Parathyroid adenoma (tissue), 2 donors: ENCODE measurements at regions not wholly inside any gene's neighbourhood (a gene's known extent, or its start where the extent isn't known, plus 50 kb on each side); places are given as distances from the start of the nearest gene placed in this dataset.

Experiments used
- H2AFZ ChIP-seq: fragments of 300-600 bp; sonication (generic); one replicate; pipeline ENCODE4 v1.7.0; 2017; ENCODE audit warnings: antibody characterized with exemption, mild to moderate bottlenecking
- H3K27ac ChIP-seq: fragments of 300-600 bp; sonication (generic); one replicate; pipeline ENCODE4 v1.7.0; 2017
- H3K27me3 ChIP-seq: fragments of 300-600 bp; sonication (generic); one replicate; pipeline ENCODE4 v1.7.0; 2017; ENCODE audit warnings: low read length; ENCODE audit not compliant: control insufficient read depth, insufficient read depth
- H3K36me3 ChIP-seq: fragments of 300-600 bp; sonication (generic); one replicate; pipeline ENCODE4 v1.7.0; 2017; ENCODE audit warnings: low read length; ENCODE audit not compliant: control insufficient read depth, insufficient read depth
- H3K4me1 ChIP-seq: fragments of 300-600 bp; sonication (generic); one replicate; pipeline ENCODE4 v1.7.0; 2017; ENCODE audit warnings: control low read depth
- H3K4me2 ChIP-seq: fragments of 300-600 bp; sonication (generic); one replicate; pipeline ENCODE4 v1.7.0; 2017; ENCODE audit warnings: low read length
- H3K4me3 ChIP-seq: fragments of 300-600 bp; sonication (generic); one replicate; pipeline ENCODE4 v1.7.0; 2017; ENCODE audit warnings: low read depth, low read length
- H3K79me2 ChIP-seq: fragments of 300-600 bp; sonication (generic); one replicate; pipeline ENCODE4 v1.7.0; 2017; ENCODE audit warnings: control low read depth
- H3K9ac ChIP-seq: fragments of 300-600 bp; sonication (generic); one replicate; pipeline ENCODE4 v1.7.0; 2017; ENCODE audit warnings: mild to moderate bottlenecking
- H3K9me3 ChIP-seq: fragments of 300-600 bp; sonication (generic); one replicate; pipeline ENCODE4 v1.7.0; 2017; ENCODE audit warnings: low read length; ENCODE audit not compliant: control insufficient read depth
- TF ChIP-seq, protein P1 (sequence below): fragments of 300-600 bp; sonication (generic); IDR thresholded peaks from one replicate; pipeline ENCODE4 v1.7.0; 2017; ENCODE audit warnings: antibody characterized with exemption, mild to moderate bottlenecking
- donor health status: primary hyperparathyroidism.

DNA sequence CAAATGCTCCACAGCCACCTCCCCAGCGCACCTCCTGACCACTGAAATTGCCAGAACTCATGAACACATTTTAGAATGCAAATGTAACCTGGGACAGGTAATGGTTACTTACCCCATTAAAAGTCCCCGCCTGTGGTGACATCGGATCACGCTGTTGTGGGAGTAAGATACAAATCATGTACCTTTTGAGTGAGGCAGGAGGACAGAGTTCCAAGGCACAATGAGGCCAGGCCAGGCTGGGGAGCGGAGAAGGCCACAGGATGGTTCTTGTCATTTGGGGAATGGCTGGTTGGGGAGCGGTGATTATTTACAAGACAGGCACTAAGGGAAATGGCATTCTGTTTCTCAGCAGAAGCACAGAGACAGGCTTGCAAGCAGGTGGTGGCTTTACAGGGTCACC lies 490.0 kb downstream of the EDEM1 start:
- H3K4me3 ChIP-seq, result no peak overlapping the region
- H3K79me2 ChIP-seq, result no peaks in the 10 kb centered on the region
- no peak overlapping the region for H3K27ac ChIP-seq
- H3K9me3 ChIP-seq, result no peaks in the 10 kb centered on the region
- TF ChIP-seq, protein P1, sequence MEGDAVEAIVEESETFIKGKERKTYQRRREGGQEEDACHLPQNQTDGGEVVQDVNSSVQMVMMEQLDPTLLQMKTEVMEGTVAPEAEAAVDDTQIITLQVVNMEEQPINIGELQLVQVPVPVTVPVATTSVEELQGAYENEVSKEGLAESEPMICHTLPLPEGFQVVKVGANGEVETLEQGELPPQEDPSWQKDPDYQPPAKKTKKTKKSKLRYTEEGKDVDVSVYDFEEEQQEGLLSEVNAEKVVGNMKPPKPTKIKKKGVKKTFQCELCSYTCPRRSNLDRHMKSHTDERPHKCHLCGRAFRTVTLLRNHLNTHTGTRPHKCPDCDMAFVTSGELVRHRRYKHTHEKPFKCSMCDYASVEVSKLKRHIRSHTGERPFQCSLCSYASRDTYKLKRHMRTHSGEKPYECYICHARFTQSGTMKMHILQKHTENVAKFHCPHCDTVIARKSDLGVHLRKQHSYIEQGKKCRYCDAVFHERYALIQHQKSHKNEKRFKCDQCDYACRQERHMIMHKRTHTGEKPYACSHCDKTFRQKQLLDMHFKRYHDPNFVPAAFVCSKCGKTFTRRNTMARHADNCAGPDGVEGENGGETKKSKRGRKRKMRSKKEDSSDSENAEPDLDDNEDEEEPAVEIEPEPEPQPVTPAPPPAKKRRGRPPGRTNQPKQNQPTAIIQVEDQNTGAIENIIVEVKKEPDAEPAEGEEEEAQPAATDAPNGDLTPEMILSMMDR, result no peak
- no peaks in the 10 kb centered on the region for H3K4me1 ChIP-seq
- H3K9ac ChIP-seq, result no peak overlapping the region
- H3K36me3 ChIP-seq, result no peaks in the 10 kb centered on the region
- no peak overlapping the region for H2AFZ ChIP-seq
- H3K4me2 ChIP-seq, result no peak overlapping the region
- H3K27me3 ChIP-seq, result no peaks in the 10 kb centered on the region

DNA sequence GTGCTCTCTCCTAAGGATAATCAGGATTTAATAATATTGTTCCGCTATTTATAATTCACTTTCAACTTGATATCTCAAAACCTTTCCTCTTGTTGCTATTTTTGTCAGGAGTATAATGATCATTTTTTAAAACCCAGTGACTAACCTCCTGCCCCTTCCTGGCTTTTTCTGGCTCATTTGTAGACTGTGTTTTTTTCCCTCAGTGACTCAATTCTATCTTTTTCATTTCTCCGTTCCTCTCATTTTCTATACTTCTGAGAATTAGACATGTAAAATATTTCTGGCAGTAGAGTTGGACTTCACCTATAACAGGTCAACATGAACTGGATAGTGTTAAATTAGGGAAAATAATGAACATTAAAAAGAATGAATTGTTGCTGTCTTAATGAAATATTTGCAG lies 490.7 kb downstream of the EDEM1 start:
- TF ChIP-seq, protein P1, result no peak
- H2AFZ ChIP-seq, result no peak overlapping the region
- H3K27ac ChIP-seq, result no peak overlapping the region
- no peak overlapping the region for H3K4me2 ChIP-seq
- no peak overlapping the region for H3K4me3 ChIP-seq
- no peaks in the 10 kb centered on the region for H3K36me3 ChIP-seq
- no peaks in the 10 kb centered on the region for H3K79me2 ChIP-seq
- H3K9ac ChIP-seq, result no peak overlapping the region
- H3K4me1 ChIP-seq, result no peaks in the 10 kb centered on the region
- no peaks in the 10 kb centered on the region for H3K9me3 ChIP-seq
- no peaks in the 10 kb centered on the region for H3K27me3 ChIP-seq

DNA sequence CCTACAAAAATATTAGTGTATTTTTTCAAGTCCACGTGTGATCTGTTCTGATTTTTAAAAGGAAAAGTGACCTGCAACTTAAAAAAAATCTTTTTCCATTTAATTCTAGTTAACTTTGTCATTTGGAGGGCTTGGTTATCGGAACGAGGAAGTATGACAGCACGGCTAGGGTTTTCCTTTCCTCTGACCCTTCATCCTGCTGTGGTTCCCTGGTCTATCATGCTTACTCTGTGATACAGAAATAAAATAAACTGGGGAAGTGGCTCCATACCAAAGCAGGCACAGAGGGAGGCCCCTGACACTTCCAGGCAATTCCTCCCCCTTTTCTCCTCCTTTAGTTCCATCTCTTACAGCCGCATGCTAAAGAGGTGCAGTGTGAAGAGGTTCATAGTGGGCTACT lies 491.3 kb downstream of the EDEM1 start:
- no peaks in the 10 kb centered on the region for H3K4me1 ChIP-seq
- H3K79me2 ChIP-seq, result no peaks in the 10 kb centered on the region
- H2AFZ ChIP-seq, result no peak overlapping the region
- no peak overlapping the region for H3K4me2 ChIP-seq
- no peaks in the 10 kb centered on the region for H3K27me3 ChIP-seq
- no peak overlapping the region for H3K9ac ChIP-seq
- no peaks in the 10 kb centered on the region for H3K36me3 ChIP-seq
- H3K4me3 ChIP-seq, result no peak overlapping the region
- TF ChIP-seq, protein P1, result no peak
- H3K9me3 ChIP-seq, result no peaks in the 10 kb centered on the region
- no peak overlapping the region for H3K27ac ChIP-seq

DNA sequence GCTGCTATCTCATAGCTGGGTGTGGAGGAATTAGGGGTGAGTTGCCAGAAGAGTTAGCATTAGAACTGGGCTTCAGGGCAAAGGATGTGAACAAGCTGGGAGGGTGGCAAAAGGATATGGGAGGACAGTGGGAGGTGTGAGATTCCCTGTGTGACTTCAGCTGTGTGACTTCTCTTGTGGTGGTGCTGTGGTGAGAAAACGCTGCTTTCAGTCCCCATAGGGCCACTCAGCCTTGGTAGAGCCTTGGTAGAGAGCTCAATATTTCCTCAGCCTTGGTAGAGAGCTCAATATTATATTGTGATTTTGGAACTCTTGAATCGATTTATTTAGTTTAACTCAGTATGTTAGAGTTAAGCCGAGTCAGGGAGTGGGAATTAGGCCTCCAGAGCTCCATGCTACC lies 499.7 kb downstream of the EDEM1 start:
- Histone ChIP-seq H3K4me3 (no peak overlapping the region), H2AFZ (no peak overlapping the region), H3K27me3 (no peaks in the 10 kb centered on the region), H3K4me1 (no peaks in the 10 kb centered on the region), H3K79me2 (no peaks in the 10 kb centered on the region), H3K27ac (no peak overlapping the region), H3K4me2 (no peak overlapping the region), H3K9me3 (no peaks in the 10 kb centered on the region), H3K36me3 (no peaks in the 10 kb centered on the region), H3K9ac (no peak overlapping the region)
- TF ChIP-seq, protein P1, result no peak

DNA sequence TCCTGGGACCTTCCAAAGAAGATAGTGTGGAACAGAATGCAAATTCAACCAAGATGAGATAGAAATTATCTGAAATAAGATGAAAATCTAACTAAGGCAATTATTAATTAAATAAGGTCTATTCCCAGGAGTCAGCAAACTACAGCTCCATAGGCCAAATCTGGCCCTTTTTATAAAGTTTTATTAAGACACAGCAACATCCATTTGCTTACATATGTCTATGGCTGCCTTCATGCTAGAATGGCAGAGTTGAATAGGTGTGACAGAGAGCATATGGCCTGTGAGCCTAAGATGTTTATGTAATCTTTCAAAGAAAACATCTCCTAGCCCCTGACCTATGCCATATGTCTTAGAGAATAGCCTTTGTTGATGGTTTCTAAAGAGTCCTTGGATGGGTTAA lies 503.0 kb downstream of the EDEM1 start:
- Histone ChIP-seq H3K27ac (no peak overlapping the region), H3K9ac (no peak overlapping the region), H3K36me3 (no peaks in the 10 kb centered on the region), H3K27me3 (no peaks in the 10 kb centered on the region), H3K4me2 (no peak overlapping the region), H3K79me2 (no peaks in the 10 kb centered on the region), H2AFZ (no peak overlapping the region), H3K4me3 (no peak overlapping the region), H3K4me1 (no peaks in the 10 kb centered on the region), H3K9me3 (no peaks in the 10 kb centered on the region)
- TF ChIP-seq, protein P1, result no peak
